ENCODE measurements at regions not wholly inside any gene's neighbourhood (a gene's known extent, or its start where the extent isn't known, plus 50 kb on each side); places are given as distances from the start of the nearest gene placed in this dataset.
"Not testable (repeated sequence)": the region's sequence is repeated elsewhere in the genome, so short reads cannot be mapped to it uniquely, and the experiment has no call there.

DNA sequence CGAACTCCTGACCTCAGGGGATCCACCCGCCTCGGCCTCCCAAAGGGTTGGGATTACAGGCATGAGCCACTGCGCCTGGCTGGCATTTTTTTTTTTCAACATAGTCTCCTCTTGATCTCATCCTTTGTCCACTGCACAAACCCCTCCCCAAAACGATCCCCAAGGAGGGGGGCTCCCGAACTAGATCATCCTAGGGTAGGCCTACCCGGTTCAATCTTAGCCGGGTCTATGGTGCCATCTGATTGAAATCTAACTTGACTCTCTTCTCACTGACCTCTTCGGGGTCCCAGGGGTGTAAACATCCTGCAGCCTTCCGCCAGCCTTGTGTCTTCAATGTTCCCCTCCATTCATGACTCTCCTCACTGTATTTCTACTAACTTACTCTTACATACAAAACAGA is 140.5 kb upstream of the CRHR1 start:
- in situ Hi-C loops (cut with HindIII; ENCODE audit: low pct_unique_long_range_greater_than_20kb, low sequenced_read_pairs) = no loop called here
- ChIA-PET CTCF (no interaction called here), POLR2A (no interaction called here)

DNA sequence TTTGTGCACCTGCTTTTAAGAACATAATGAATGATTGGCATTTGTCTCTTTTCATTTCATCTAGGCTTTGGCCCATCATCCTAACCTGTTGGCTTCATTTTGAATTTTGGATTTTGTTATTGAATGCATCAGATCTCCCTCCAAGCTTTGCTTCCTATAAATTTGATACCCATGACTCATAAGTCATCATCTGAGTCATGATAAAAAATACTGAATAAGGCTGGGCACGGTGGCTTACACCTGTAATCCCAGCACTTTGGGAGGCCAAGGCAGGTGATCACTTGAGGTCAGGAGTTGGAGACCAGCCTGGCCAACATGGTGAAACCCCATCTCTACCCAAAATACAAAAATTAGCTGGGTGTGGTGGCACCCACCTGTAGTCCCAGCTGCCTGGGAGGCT is 139.5 kb upstream of the CRHR1 start:
- DNase-seq (ENCODE audit: low read depth, low spot score); in situ Hi-C loops (cut with HindIII; ENCODE audit: low pct_unique_long_range_greater_than_20kb, low sequenced_read_pairs); ATAC-seq; H3K27ac ChIP-seq (ENCODE audit: low read length); BruUV-seq (replicated peaks); H3K4me3 ChIP-seq (ENCODE audit: low read depth in 2 of 2, low read length in 2 of 2); H3K36me3 ChIP-seq (ENCODE audit: control insufficient read depth, insufficient read depth, low read length); CTCF ChIA-PET; H3K9me3 ChIP-seq (ENCODE audit: control insufficient read depth, insufficient read depth, low read depth, low read length); POLR2A ChIA-PET; H3K27me3 ChIP-seq (ENCODE audit: control insufficient read depth, insufficient read depth, low read length); H3K4me1 ChIP-seq (ENCODE audit: control insufficient read depth, insufficient read depth, low read length): not testable (repeated sequence)
- intact Hi-C loops (cut with micrococcal nuclease; ENCODE audit: unreplicated experiment) = loop anchor here (5.0 kb wide), 1 partner anchor 188 kb away; no protein-coding TSS in a partner anchor

More for the DNA sequence above, 140.5 kb upstream of the CRHR1 start:
- TF ChIP-seq POLR2AphosphoS5 (IDR thresholded peaks at IDR 0.05; ENCODE audit: low read depth, low read length) (no peak), SIN3A (IDR thresholded peaks at IDR 0.05; ENCODE audit: borderline replicate concordance, insufficient read depth, low read depth, low read length) (no peak), TCF7L2 (IDR thresholded peaks at IDR 0.05; ENCODE audit: low read depth, low read length) (no peak)
- TF ChIP-seq, protein P1, sequence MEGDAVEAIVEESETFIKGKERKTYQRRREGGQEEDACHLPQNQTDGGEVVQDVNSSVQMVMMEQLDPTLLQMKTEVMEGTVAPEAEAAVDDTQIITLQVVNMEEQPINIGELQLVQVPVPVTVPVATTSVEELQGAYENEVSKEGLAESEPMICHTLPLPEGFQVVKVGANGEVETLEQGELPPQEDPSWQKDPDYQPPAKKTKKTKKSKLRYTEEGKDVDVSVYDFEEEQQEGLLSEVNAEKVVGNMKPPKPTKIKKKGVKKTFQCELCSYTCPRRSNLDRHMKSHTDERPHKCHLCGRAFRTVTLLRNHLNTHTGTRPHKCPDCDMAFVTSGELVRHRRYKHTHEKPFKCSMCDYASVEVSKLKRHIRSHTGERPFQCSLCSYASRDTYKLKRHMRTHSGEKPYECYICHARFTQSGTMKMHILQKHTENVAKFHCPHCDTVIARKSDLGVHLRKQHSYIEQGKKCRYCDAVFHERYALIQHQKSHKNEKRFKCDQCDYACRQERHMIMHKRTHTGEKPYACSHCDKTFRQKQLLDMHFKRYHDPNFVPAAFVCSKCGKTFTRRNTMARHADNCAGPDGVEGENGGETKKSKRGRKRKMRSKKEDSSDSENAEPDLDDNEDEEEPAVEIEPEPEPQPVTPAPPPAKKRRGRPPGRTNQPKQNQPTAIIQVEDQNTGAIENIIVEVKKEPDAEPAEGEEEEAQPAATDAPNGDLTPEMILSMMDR (IDR thresholded peaks at IDR 0.05) = no peak
- TF ChIP-seq, protein P2, sequence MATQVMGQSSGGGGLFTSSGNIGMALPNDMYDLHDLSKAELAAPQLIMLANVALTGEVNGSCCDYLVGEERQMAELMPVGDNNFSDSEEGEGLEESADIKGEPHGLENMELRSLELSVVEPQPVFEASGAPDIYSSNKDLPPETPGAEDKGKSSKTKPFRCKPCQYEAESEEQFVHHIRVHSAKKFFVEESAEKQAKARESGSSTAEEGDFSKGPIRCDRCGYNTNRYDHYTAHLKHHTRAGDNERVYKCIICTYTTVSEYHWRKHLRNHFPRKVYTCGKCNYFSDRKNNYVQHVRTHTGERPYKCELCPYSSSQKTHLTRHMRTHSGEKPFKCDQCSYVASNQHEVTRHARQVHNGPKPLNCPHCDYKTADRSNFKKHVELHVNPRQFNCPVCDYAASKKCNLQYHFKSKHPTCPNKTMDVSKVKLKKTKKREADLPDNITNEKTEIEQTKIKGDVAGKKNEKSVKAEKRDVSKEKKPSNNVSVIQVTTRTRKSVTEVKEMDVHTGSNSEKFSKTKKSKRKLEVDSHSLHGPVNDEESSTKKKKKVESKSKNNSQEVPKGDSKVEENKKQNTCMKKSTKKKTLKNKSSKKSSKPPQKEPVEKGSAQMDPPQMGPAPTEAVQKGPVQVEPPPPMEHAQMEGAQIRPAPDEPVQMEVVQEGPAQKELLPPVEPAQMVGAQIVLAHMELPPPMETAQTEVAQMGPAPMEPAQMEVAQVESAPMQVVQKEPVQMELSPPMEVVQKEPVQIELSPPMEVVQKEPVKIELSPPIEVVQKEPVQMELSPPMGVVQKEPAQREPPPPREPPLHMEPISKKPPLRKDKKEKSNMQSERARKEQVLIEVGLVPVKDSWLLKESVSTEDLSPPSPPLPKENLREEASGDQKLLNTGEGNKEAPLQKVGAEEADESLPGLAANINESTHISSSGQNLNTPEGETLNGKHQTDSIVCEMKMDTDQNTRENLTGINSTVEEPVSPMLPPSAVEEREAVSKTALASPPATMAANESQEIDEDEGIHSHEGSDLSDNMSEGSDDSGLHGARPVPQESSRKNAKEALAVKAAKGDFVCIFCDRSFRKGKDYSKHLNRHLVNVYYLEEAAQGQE (IDR thresholded peaks at IDR 0.05; ENCODE audit: insufficient read depth in 1 of 2, low read depth in 2 of 2, low read length in 1 of 2) = no peak
- no peaks in the 10 kb centered on the region for H3K36me3 ChIP-seq (ENCODE audit: control insufficient read depth, insufficient read depth, low read length)
- no peaks in the 10 kb centered on the region for H3K9me3 ChIP-seq (ENCODE audit: control insufficient read depth, insufficient read depth, low read depth, low read length)
- no peak for ATAC-seq
- no peak overlapping the region for H3K4me3 ChIP-seq (ENCODE audit: low read depth in 2 of 2, low read length in 2 of 2)
- BruUV-seq (replicated peaks) = no TSS peak
- no peak overlapping the region for H3K27ac ChIP-seq (ENCODE audit: low read length)
- intact Hi-C loops (cut with micrococcal nuclease; ENCODE audit: unreplicated experiment) = loop anchor here (5.0 kb wide), 1 partner anchor 189 kb away; no protein-coding TSS in a partner anchor
- no peaks in the 10 kb centered on the region for H3K27me3 ChIP-seq (ENCODE audit: control insufficient read depth, insufficient read depth, low read length)
- DNase-seq (ENCODE audit: low read depth, low spot score) = no peak
- no peaks in the 10 kb centered on the region for H3K4me1 ChIP-seq (ENCODE audit: control insufficient read depth, insufficient read depth, low read length)

DNA sequence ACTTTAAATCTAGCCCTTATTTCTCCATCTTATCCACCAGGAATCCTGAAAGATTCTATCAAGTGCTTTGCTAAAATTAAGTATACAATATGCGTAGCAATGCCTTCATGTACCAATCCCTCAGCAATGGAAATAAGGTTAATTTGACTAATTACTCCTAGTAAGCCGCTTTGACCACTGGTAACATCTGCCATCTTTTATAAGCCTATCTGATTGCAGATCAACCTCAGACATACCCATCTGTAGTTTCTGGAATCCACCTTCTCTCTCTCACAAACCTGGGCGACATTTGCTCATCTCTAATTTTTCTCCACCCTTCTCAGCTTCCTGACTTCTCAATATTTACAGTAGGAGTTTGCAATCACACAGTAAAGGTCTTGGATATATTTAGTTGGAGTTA is 138.8 kb upstream of the CRHR1 start:
- ChIA-PET POLR2A (no interaction called here), CTCF (no interaction called here)
- Histone ChIP-seq H3K4me3 (ENCODE audit: low read depth in 2 of 2, low read length in 2 of 2) (no peak overlapping the region), H3K9me3 (ENCODE audit: control insufficient read depth, insufficient read depth, low read depth, low read length) (no peaks in the 10 kb centered on the region), H3K27ac (ENCODE audit: low read length) (no peak overlapping the region), H3K4me1 (ENCODE audit: control insufficient read depth, insufficient read depth, low read length) (no peaks in the 10 kb centered on the region), H3K36me3 (ENCODE audit: control insufficient read depth, insufficient read depth, low read length) (no peaks in the 10 kb centered on the region), H3K27me3 (ENCODE audit: control insufficient read depth, insufficient read depth, low read length) (no peaks in the 10 kb centered on the region)
- in situ Hi-C loops (cut with HindIII; ENCODE audit: low pct_unique_long_range_greater_than_20kb, low sequenced_read_pairs) (no loop called here), intact Hi-C loops (cut with micrococcal nuclease; ENCODE audit: unreplicated experiment) (no loop called here)
- ATAC-seq (no peak), DNase-seq (ENCODE audit: low read depth, low spot score) (no peak)
- TF ChIP-seq POLR2AphosphoS5 (IDR thresholded peaks at IDR 0.05; ENCODE audit: low read depth, low read length) (no peak), SIN3A (IDR thresholded peaks at IDR 0.05; ENCODE audit: borderline replicate concordance, insufficient read depth, low read depth, low read length) (no peak)
- TF ChIP-seq, protein P2 (IDR thresholded peaks at IDR 0.05; ENCODE audit: insufficient read depth in 1 of 2, low read depth in 2 of 2, low read length in 1 of 2) = no peak
- TF ChIP-seq, protein P1 (IDR thresholded peaks at IDR 0.05) = no peak
- BruUV-seq (replicated peaks) = no TSS peak

Measured in Panc1 (cell line).